22Rv1 (cell line): ENCODE measurements at regions not wholly inside any gene's neighbourhood (a gene's known extent, or its start where the extent isn't known, plus 50 kb on each side); places are given as distances from the start of the nearest gene placed in this dataset.
"Not testable (repeated sequence)": the region's sequence is repeated elsewhere in the genome, so short reads cannot be mapped to it uniquely, and the experiment has no call there.

Experiments used
- H3K27ac ChIP-seq: fragments of 450-650 bp; 2 replicates; pipeline ENCODE4 v1.5.1; 2017
- ZFX ChIP-seq: fragments of 450-650 bp; IDR thresholded peaks from 2 replicates; pipeline ENCODE4 v1.6.1; 2017; ENCODE audit warnings: antibody characterized with exemption, borderline replicate concordance
- TF ChIP-seq, protein P1 (sequence below): fragments of 450-650 bp; IDR thresholded peaks from 2 replicates; pipeline ENCODE4 v1.5.1; 2017; ENCODE audit warnings: mild to moderate bottlenecking

DNA sequence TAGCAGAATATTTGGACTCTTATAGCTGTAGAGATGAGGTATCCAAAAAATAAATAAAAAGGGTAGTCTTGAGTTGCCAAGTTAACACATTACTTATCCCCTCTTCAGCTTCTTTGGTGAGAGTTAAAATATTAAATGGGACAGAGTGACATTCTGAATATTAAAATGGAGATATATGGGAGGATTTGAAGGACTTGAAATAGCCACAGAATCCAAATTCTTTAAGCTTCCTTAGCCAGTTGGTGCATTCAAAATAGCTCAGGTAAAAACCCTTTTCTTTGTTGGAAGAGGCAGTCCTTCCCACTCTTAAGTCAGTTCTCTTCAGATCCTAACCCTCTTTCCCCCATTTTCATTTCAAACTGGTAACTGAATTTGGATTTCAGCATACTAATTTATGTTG is 130.1 kb upstream of the KLF12 start:
- no peak for TF ChIP-seq ZFX
- TF ChIP-seq, protein P1, sequence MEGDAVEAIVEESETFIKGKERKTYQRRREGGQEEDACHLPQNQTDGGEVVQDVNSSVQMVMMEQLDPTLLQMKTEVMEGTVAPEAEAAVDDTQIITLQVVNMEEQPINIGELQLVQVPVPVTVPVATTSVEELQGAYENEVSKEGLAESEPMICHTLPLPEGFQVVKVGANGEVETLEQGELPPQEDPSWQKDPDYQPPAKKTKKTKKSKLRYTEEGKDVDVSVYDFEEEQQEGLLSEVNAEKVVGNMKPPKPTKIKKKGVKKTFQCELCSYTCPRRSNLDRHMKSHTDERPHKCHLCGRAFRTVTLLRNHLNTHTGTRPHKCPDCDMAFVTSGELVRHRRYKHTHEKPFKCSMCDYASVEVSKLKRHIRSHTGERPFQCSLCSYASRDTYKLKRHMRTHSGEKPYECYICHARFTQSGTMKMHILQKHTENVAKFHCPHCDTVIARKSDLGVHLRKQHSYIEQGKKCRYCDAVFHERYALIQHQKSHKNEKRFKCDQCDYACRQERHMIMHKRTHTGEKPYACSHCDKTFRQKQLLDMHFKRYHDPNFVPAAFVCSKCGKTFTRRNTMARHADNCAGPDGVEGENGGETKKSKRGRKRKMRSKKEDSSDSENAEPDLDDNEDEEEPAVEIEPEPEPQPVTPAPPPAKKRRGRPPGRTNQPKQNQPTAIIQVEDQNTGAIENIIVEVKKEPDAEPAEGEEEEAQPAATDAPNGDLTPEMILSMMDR: no peak
- no peak overlapping the region for H3K27ac ChIP-seq

DNA sequence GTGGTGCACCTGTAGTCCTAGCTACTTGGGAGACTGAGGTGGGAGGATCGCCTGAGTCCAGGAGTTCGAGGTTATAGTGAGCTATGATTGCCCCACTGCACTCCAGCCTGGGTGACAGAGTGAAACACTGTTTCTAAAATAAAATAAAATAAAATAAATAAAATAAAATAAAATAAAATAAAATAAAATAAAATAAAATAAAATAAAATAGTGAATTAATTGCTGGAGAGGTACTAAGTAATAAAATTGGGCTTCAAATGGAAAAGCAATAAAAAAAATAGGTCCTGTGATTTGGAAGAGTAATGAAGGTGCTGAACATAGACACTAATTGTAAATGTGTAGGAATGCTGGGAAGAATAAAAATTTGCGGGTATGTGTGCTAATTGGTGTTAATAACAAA is 126.2 kb upstream of the KLF12 start:
- H3K27ac ChIP-seq: not testable (repeated sequence)

DNA sequence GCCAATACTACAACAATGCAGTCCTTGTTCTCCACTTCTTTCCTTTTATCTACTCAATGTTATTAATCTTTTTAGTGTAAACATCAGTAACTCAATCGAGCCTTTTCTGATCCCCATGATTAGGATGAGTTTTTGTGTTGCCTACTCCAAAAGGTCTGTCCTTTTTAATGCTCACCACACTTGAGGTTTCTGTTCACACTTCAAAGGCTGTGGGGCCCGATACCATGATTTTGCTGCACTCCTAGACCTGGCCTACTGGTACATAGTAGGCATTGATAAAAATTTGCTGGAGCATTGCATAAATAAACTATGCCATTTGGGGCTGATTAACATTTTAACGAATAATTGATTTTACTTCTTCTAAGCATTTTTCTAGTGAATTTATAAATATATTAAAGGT is 125.4 kb upstream of the KLF12 start:
- TF ChIP-seq, protein P1: no peak
- no peak for TF ChIP-seq ZFX
- H3K27ac ChIP-seq: no peak overlapping the region

DNA sequence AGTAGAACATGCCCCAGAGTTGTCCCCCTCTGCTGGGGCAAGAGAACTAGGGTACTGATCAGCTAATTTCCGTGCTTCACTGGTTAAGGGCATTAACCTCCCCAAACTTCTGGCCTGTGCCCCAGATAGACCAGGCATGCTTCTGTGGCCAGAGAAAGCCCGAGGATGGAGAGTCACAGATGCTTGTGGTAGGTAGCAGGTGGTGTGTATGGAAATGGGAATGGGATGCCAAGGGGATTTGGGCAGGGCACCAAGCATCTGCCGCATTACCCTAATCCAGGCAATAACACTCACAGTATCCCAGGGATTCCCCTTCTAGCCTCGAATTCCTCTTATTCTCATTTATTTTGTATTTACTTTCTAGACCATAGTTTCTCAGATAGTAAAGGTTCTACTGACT is 124.8 kb upstream of the KLF12 start:
- H3K27ac ChIP-seq: no peak overlapping the region
- TF ChIP-seq, protein P1: no peak

DNA sequence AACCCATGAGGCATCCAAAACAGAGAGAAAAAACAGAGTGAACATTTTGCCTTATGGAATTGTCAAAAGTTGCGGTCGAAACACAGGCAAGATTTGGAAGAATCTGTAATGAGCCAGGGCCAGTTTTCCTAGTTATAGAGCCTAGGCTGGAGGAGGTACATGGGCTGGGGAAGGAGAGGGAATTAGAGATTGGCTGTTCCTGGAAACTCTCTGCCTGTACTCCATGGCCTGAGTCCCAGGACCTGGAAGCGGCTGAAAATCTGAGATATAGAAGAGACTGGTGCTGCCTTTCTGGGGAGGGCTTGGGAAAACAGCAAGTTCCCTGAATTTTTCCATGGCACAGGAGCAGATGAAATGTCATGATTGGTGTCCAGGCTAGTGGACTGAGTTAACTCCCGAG is 122.8 kb upstream of the KLF12 start:
- TF ChIP-seq ZFX: no peak
- TF ChIP-seq, protein P1: no peak
- no peak overlapping the region for H3K27ac ChIP-seq

DNA sequence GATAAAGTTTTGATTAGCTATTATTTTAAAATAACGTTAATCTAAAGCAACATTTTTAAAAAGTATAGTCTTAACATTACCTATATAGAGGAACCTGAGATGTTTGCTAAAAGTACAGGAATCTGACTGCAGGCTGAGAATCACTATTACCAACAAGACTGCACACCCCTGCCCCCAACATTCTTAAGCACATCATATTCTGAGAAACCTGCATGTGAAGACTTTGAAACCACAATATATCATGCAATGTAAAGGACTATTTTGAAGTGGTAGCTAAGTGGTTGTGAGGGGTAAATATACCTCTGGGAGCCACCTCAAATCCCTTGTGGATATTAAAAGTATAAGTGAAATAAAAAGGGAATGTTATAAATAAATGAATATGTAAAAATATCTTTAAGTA is 119.0 kb upstream of the KLF12 start:
- no peak for TF ChIP-seq ZFX

DNA sequence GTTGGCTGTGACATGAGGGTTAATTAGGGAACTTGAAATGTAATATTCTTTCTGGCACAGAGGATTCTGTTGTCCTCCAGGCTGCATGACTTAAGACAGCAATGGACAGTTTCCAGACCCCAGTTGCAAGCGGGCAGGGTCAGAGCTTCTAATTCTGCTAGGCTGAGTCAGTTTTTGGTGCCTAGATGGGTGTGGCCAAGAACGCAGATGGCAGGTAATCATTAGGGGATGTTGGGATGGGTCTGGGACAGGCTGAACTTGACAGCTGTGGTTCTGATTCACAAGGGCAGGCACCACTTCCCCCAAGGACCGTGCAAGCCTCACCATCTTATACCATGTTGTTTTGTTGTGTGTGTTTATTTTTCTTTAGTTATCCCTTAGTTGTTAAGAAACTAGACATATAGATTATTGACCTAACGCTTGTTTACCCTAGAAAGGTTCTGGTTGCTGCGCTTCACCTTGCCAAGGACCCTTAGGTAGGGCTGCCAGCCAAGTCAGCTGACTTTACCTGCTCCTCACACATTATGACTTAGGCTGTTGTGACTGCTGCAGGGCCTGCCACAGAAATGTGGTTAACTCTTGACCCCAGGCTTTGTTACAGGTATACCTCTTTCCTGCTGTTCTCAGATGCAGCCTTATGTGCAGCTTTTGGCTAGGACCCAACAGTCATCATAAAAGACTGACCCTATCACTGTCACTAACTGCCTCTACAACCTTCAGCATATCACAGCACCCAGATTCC is 117.7 kb upstream of the KLF12 start:
- TF ChIP-seq ZFX: no peak
- TF ChIP-seq, protein P1: no peak
- no peak overlapping the region for H3K27ac ChIP-seq

More for the DNA sequence above, 119.0 kb upstream of the KLF12 start:
- H3K27ac ChIP-seq: no peak overlapping the region

DNA sequence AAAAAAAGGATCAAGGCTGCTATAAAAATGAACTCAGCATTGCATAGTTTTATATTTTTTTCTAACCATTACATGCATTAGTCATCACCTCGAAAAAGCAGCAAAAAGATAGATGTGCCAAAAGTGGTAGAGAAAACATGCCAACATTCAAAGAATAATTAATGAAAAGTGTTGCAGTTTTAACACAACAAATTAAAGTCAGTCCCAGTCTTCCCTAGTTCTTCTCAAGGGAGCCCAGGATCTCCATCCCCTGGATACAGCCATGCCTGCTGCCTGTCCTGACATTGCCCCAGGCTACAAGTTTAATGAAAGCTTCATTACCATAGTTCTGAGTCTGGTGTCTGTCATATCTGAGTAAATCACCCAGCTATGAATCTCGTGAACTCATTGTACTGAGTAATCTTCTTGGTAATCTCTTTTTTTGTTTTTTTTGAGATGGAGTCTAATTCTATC is 116.6 kb upstream of the KLF12 start:
- no peak overlapping the region for H3K27ac ChIP-seq

More for the DNA sequence above, 116.6 kb upstream of the KLF12 start:
- TF ChIP-seq, protein P1: no peak
